ENCODE measurements at regions not wholly inside any gene's neighbourhood (a gene's known extent, or its start where the extent isn't known, plus 50 kb on each side); places are given as distances from the start of the nearest gene placed in this dataset.
"Not testable (repeated sequence)": the region's sequence is repeated elsewhere in the genome, so short reads cannot be mapped to it uniquely, and the experiment has no call there.

GRCh38 chr6:156600678-156601077 lies 176.5 kb upstream of the ARID1B start:
- no peak for DNase-seq (ENCODE audit: low spot score)

GRCh38 chr6:156599978-156600590 lies 177.1 kb upstream of the ARID1B start:
- DNase-seq (ENCODE audit: low spot score), result no peak

GRCh38 chr6:156599366-156599765 lies 177.8 kb upstream of the ARID1B start:
- no peak for DNase-seq (ENCODE audit: low spot score)

GRCh38 chr6:156598855-156599180 lies 178.4 kb upstream of the ARID1B start:
- DNase-seq (ENCODE audit: low spot score), result no peak

GRCh38 chr6:156598071-156598854 lies 178.9 kb upstream of the ARID1B start:
- DNase-seq (ENCODE audit: low spot score), result no peak

- DNase-seq (ENCODE audit: low spot score), result no peak
These were observed 180.1 kb upstream of the ARID1B start for GRCh38 chr6:156597095-156597494.

- no peak for DNase-seq (ENCODE audit: low spot score)
These were observed 181.7 kb upstream of the ARID1B start for GRCh38 chr6:156595476-156595875.

- DNase-seq (ENCODE audit: low spot score), result no peak
These were observed 183.3 kb upstream of the ARID1B start for GRCh38 chr6:156593893-156594292.

GRCh38 chr6:156593127-156593526 lies 184.1 kb upstream of the ARID1B start:
- no peak for DNase-seq (ENCODE audit: low spot score)

- no peak for DNase-seq (ENCODE audit: low spot score)
These were observed 186.7 kb upstream of the ARID1B start for GRCh38 chr6:156590482-156590881.

GRCh38 chr6:156589281-156589680 lies 187.9 kb upstream of the ARID1B start:
- DNase-seq (ENCODE audit: low spot score), result no peak

GRCh38 chr6:156587751-156588301 lies 189.4 kb upstream of the ARID1B start:
- no peak for DNase-seq (ENCODE audit: low spot score)

- DNase-seq (ENCODE audit: low spot score), result no peak
These were observed 190.1 kb upstream of the ARID1B start for GRCh38 chr6:156587071-156587470.

GRCh38 chr6:156585859-156586258 lies 191.3 kb upstream of the ARID1B start:
- DNase-seq (ENCODE audit: low spot score), result no peak

- not testable (repeated sequence) for DNase-seq (ENCODE audit: low spot score)
These were observed 193.1 kb upstream of the ARID1B start for GRCh38 chr6:156584121-156584520.

- no peak for DNase-seq (ENCODE audit: low spot score)
These were observed 194.1 kb upstream of the ARID1B start for GRCh38 chr6:156583083-156583482.

GRCh38 chr6:156582509-156582992 lies 194.6 kb upstream of the ARID1B start:
- no peak for DNase-seq (ENCODE audit: low spot score)

GRCh38 chr6:156579564-156579963 lies 197.6 kb upstream of the ARID1B start:
- no peak for DNase-seq (ENCODE audit: low spot score)

- no peak for DNase-seq (ENCODE audit: low spot score)
These were observed 199.4 kb upstream of the ARID1B start for GRCh38 chr6:156577749-156578148.

- no peak for DNase-seq (ENCODE audit: low spot score)
These were observed 201.8 kb upstream of the ARID1B start for GRCh38 chr6:156575361-156575760.

GRCh38 chr6:156564807-156565149 lies 212.4 kb upstream of the ARID1B start:
- no peak for DNase-seq (ENCODE audit: low spot score)

GRCh38 chr6:156564127-156564806 lies 212.9 kb upstream of the ARID1B start:
- peak; percentile 64 for DNase-seq (ENCODE audit: low spot score)

- DNase-seq (ENCODE audit: low spot score), result no peak
These were observed 213.5 kb upstream of the ARID1B start for GRCh38 chr6:156563714-156564113.

Data from hematopoietic multipotent progenitor cell treated with erythropoietin and hydrocortisone succinate and interleukin-3 and kit ligand, for 17 days (in vitro differentiated cells).